ENCODE measurements at regions not wholly inside any gene's neighbourhood (a gene's known extent, or its start where the extent isn't known, plus 50 kb on each side); places are given as distances from the start of the nearest gene placed in this dataset.

- TF ChIP-seq, protein P1, sequence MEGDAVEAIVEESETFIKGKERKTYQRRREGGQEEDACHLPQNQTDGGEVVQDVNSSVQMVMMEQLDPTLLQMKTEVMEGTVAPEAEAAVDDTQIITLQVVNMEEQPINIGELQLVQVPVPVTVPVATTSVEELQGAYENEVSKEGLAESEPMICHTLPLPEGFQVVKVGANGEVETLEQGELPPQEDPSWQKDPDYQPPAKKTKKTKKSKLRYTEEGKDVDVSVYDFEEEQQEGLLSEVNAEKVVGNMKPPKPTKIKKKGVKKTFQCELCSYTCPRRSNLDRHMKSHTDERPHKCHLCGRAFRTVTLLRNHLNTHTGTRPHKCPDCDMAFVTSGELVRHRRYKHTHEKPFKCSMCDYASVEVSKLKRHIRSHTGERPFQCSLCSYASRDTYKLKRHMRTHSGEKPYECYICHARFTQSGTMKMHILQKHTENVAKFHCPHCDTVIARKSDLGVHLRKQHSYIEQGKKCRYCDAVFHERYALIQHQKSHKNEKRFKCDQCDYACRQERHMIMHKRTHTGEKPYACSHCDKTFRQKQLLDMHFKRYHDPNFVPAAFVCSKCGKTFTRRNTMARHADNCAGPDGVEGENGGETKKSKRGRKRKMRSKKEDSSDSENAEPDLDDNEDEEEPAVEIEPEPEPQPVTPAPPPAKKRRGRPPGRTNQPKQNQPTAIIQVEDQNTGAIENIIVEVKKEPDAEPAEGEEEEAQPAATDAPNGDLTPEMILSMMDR (IDR thresholded peaks at IDR 0.05) = no peak
- TF ChIP-seq POLR2A (IDR thresholded peaks at IDR 0.05) = no peak
Measured at GRCh38 chr3:59338934-59339333, 289.1 kb upstream of the CFAP20DC start.

Measured in vagina (tissue), 2 donors.